Endothelial cell of umbilical vein (primary cell): ENCODE measurements at regions not wholly inside any gene's neighbourhood (a gene's known extent, or its start where the extent isn't known, plus 50 kb on each side); places are given as distances from the start of the nearest gene placed in this dataset.

Experiments used
- BruUV-seq: library from RNA; stranded (reverse); fragments of 400-500 nt; replicated peaks from 2 replicates; lab custom pipeline; 2021; lab: Mats Ljungman, UMichigan
- CTCF ChIA-PET: fragments of 300-600, 350-600 bp; sonication (Branson Sonifier 250); formaldehyde crosslinking; loops from one replicate; lab custom pipeline; 2021; ENCODE audit warnings: antibody characterized with exemption, inconsistent platforms; lab: Charles Lee
- POLR2A ChIA-PET: fragments of 300-600, 350-600 bp; sonication (Branson Sonifier 250); formaldehyde crosslinking; loops from one replicate; lab custom pipeline; 2021; ENCODE audit warnings: antibody characterized with exemption, inconsistent platforms; lab: Charles Lee
- DNase-seq: peaks from one replicate; pipeline ENCODE4 v3.0.0-alpha.2; 2011; ENCODE audit warnings: low read depth, low spot score
- FAIRE-seq: peaks from 2 replicates; lab custom pipeline; 2011; peaks lifted over from hg19 to GRCh38; lab: Jason Lieb, UNC
- H2AFZ ChIP-seq: 2 replicates; pipeline ENCODE4 v1.6.0; 2012; ENCODE audit warnings: low read depth, low read length, control low read depth, inconsistent platforms
- H3K27ac ChIP-seq: 2 replicates; pipeline ENCODE4 v1.5.1; 2011; ENCODE audit warnings: low read depth, mild to moderate bottlenecking, control low read depth, low read length, moderate library complexity; ENCODE audit not compliant: insufficient read depth
- H3K27me3 ChIP-seq, 2 experiments: 2 replicates each; pipeline versions ENCODE4 v1.6.0 to v1.6.1; 2011; ENCODE audit warnings: low read length in 2 of 2, mixed read lengths in 1 of 2; ENCODE audit not compliant: control insufficient read depth in 2 of 2, insufficient read depth in 2 of 2
- H3K36me3 ChIP-seq, 2 experiments: 2 replicates in 1 of 2; 3 replicates in 1 of 2; pipeline ENCODE4 v1.5.1; 2011; ENCODE audit warnings: low read length in 2 of 2, mild to moderate bottlenecking in 1 of 2, moderate library complexity in 1 of 2; ENCODE audit not compliant: control insufficient read depth in 2 of 2, insufficient read depth in 2 of 2; ENCODE audit errors: extremely low read depth in 1 of 2
- H3K4me1 ChIP-seq: 3 replicates; pipeline ENCODE4 v1.5.1; 2011; ENCODE audit warnings: mild to moderate bottlenecking, low read length; ENCODE audit not compliant: control insufficient read depth, insufficient read depth; ENCODE audit errors: extremely low read depth
- H3K4me2 ChIP-seq: 2 replicates; pipeline ENCODE4 v1.6.1; 2011; ENCODE audit warnings: low read length, control low read depth, mixed read lengths; ENCODE audit not compliant: insufficient read depth
- H3K4me3 ChIP-seq, 3 experiments: fragments of 200-600 bp in 1 of 3; sonication (generic), shearing (Covaris generic) in 1 of 3; replicated peaks in 1 of 3; 2 replicates each; pipeline ENCODE4 v1.5.1; 2011 to 2016; ENCODE audit warnings: control low read depth in 3 of 3, low read length in 3 of 3, mild to moderate bottlenecking in 2 of 3, inconsistent platforms in 1 of 3, low read depth in 1 of 3, moderate library complexity in 1 of 3; ENCODE audit not compliant: insufficient read depth in 1 of 3
- H3K79me2 ChIP-seq: 2 replicates; pipeline ENCODE4 v1.6.0; 2012; ENCODE audit warnings: low read length, inconsistent platforms; ENCODE audit not compliant: control insufficient read depth, insufficient read depth
- H3K9ac ChIP-seq: replicated peaks from 2 replicates; pipeline ENCODE3; 2011; ENCODE audit warnings: low read length, control low read depth; ENCODE audit not compliant: insufficient read depth; ENCODE audit errors: extremely low read depth
- H3K9me1 ChIP-seq: replicated peaks from 3 replicates; pipeline ENCODE4 v1.6.0; 2011; ENCODE audit warnings: mild to moderate bottlenecking, low read length; ENCODE audit not compliant: control insufficient read depth, insufficient read depth; ENCODE audit errors: extremely low read depth
- H3K9me3 ChIP-seq: replicated peaks from 2 replicates; pipeline ENCODE4 v1.5.1; 2012; ENCODE audit warnings: low read length, inconsistent platforms; ENCODE audit not compliant: control insufficient read depth, insufficient read depth
- H4K20me1 ChIP-seq: replicated peaks from 2 replicates; pipeline ENCODE3; 2011; ENCODE audit warnings: mild to moderate bottlenecking, low read length; ENCODE audit not compliant: control insufficient read depth, insufficient read depth; ENCODE audit errors: extremely low read depth
- CTCF ChIP-seq, 2 donors: IDR thresholded peaks; 1 replicate in 1 of 2; 2 replicates in 1 of 2; pipeline ENCODE4 v1.5.1; 2011; ENCODE audit warnings: low read length in 2 of 2, mild to moderate bottlenecking in 2 of 2, moderate library complexity in 2 of 2, control low read depth in 1 of 2, inconsistent platforms in 1 of 2, low read depth in 1 of 2; ENCODE audit not compliant: insufficient read depth in 1 of 2; ENCODE audit errors: extremely low read depth in 1 of 2
- EZH2 ChIP-seq: IDR thresholded peaks from 2 replicates; pipeline ENCODE4 v1.6.1; 2012; ENCODE audit warnings: borderline replicate concordance, low read depth, mild to moderate bottlenecking, moderate library complexity, low read length, inconsistent platforms; ENCODE audit not compliant: severe bottlenecking
- FOS ChIP-seq: IDR thresholded peaks from 2 replicates; pipeline ENCODE4 v1.6.1; 2011; ENCODE audit warnings: mild to moderate bottlenecking, low read length, moderate library complexity, borderline replicate concordance; ENCODE audit not compliant: insufficient read depth
- GATA2 ChIP-seq: IDR thresholded peaks from 2 replicates; pipeline ENCODE4 v1.7.0; 2011; ENCODE audit warnings: low read depth, mild to moderate bottlenecking, moderate library complexity, mixed read lengths, low read length; ENCODE audit not compliant: insufficient read length, insufficient read depth
- JUN ChIP-seq: IDR thresholded peaks from 2 replicates; pipeline ENCODE4 v1.6.1; 2011; ENCODE audit warnings: borderline replicate concordance, low read depth; ENCODE audit not compliant: insufficient read length, insufficient read depth
- MAX ChIP-seq: IDR thresholded peaks from 2 replicates; pipeline ENCODE4 v1.6.1; 2011; ENCODE audit not compliant: insufficient read depth, insufficient read length
- MYC ChIP-seq: IDR thresholded peaks from one replicate; pipeline ENCODE4 v1.6.1; 2011; ENCODE audit warnings: mild to moderate bottlenecking, low read depth, low read length
- POLR2A ChIP-seq: IDR thresholded peaks from 2 replicates; pipeline ENCODE4 v1.6.1; 2012; ENCODE audit warnings: low read depth, mild to moderate bottlenecking, control low read depth, low read length
- POLR2AphosphoS5 ChIP-seq: IDR thresholded peaks from 2 replicates; pipeline ENCODE4 v1.6.1; 2012; ENCODE audit warnings: low read depth, mild to moderate bottlenecking, control low read depth, low read length, moderate library complexity; ENCODE audit not compliant: insufficient read depth
- dilution Hi-C: fragments of 300-500 bp; cut with MboI; formaldehyde crosslinking; loops from one replicate; pipeline ENCODE4 v1.15.0; 2019; ENCODE audit warnings: low sequenced_read_pairs; ENCODE audit not compliant: extremely low pct_ligation_motif_present
- intact Hi-C: fragments of 100-400 bp; cut with micrococcal nuclease; formaldehyde crosslinking; loops from one replicate; pipeline ENCODE4 v1.10.0; 2022

GRCh38 chr10:33493978-33494377 is 159.5 kb upstream of the NRP1 start:
- no peak overlapping the region for H3K4me3 ChIP-seq
- H3K4me2 ChIP-seq, result no peak overlapping the region
- no peak overlapping the region for H3K9ac ChIP-seq
- H4K20me1 ChIP-seq, result no peaks in the 10 kb centered on the region
- H3K9me1 ChIP-seq, result no peaks in the 10 kb centered on the region
- no peak for FAIRE-seq
- H3K27ac ChIP-seq, result no peak overlapping the region
- intact Hi-C loops (no loop called here), dilution Hi-C loops (no loop called here)
- H3K4me1 ChIP-seq, result no peaks in the 10 kb centered on the region
- no peaks in the 10 kb centered on the region for H3K9me3 ChIP-seq
- H3K27me3 ChIP-seq, result peaks cover 4 to 21% of the 10 kb centered on the region in 2 experiments
- no peaks in the 10 kb centered on the region for H3K36me3 ChIP-seq
- CTCF ChIA-PET, result interaction anchor here (1.6 to 1.7 kb wide), 2 partner anchors 12 to 28 kb away, joined by 3 to 6 read pairs; no protein-coding TSS in a partner anchor
- DNase-seq, result no peak
- no TSS peak for BruUV-seq
- H2AFZ ChIP-seq, result no peak overlapping the region
- TF ChIP-seq MAX (no peak), FOS (no peak), POLR2A (no peak)
- no peaks in the 10 kb centered on the region for H3K79me2 ChIP-seq
- POLR2A ChIA-PET, result no interaction called here

GRCh38 chr10:33493497-33493896 is 159.0 kb upstream of the NRP1 start:
- Histone ChIP-seq H3K9ac (no peak overlapping the region), H3K4me1 (no peaks in the 10 kb centered on the region), H3K4me3 (no peak overlapping the region), H3K27me3 (peaks cover 4 to 19% of the 10 kb centered on the region in 2 experiments), H3K36me3 (no peaks in the 10 kb centered on the region), H3K27ac (no peak overlapping the region), H4K20me1 (no peaks in the 10 kb centered on the region), H3K4me2 (no peak overlapping the region), H3K79me2 (no peaks in the 10 kb centered on the region), H2AFZ (no peak overlapping the region), H3K9me1 (no peaks in the 10 kb centered on the region), H3K9me3 (no peaks in the 10 kb centered on the region)
- FAIRE-seq (no peak), DNase-seq (no peak)
- ChIA-PET CTCF (interaction anchor here (1.6 to 1.7 kb wide), 2 partner anchors 13 to 29 kb away, joined by 3 to 6 read pairs; no protein-coding TSS in a partner anchor), POLR2A (no interaction called here)
- no TSS peak for BruUV-seq
- dilution Hi-C loops (no loop called here), intact Hi-C loops (no loop called here)
- no peak for TF ChIP-seq EZH2
- TF ChIP-seq GATA2, result no peak
- no peak for TF ChIP-seq FOS
- TF ChIP-seq MYC, result no peak
- TF ChIP-seq POLR2AphosphoS5, result no peak
- no peak for TF ChIP-seq JUN
- no peak for TF ChIP-seq CTCF (IDR thresholded peaks at IDR 0.05; ENCODE audit: extremely low read depth in 1 of 2, insufficient read depth in 1 of 2, low read depth in 1 of 2, low read length in 2 of 2)
- TF ChIP-seq MAX, result no peak
- no peak for TF ChIP-seq POLR2A
